Endometrial microvascular endothelial cells (primary cell): ENCODE measurements at regions not wholly inside any gene's neighbourhood (a gene's known extent, or its start where the extent isn't known, plus 50 kb on each side); places are given as distances from the start of the nearest gene placed in this dataset.

Experiments
- in situ Hi-C: cut with HindIII; loops from 2 replicates; pipeline ENCODE4 v1.10.0; 2017; ENCODE audit warnings: low sequenced_read_pairs, low pct_unique_long_range_greater_than_20kb; ENCODE audit errors: inconsistent ontology term

GRCh38 chr7:50962962-50963374 lies 180.3 kb upstream of the GRB10 start:
- in situ Hi-C loops, result no loop called here

GRCh38 chr7:50962281-50962883 lies 179.7 kb upstream of the GRB10 start:
- in situ Hi-C loops, result no loop called here

GRCh38 chr7:50960621-50961310 lies 178.1 kb upstream of the GRB10 start:
- in situ Hi-C loops, result no loop called here

GRCh38 chr7:50959991-50960390 lies 177.3 kb upstream of the GRB10 start:
- in situ Hi-C loops, result loop anchor here (10.0 kb wide), 2 partner anchors 145 to 175 kb away; no protein-coding TSS in a partner anchor

GRCh38 chr7:50959560-50959959 lies 176.9 kb upstream of the GRB10 start:
- in situ Hi-C loops, result loop anchor here (10.0 kb wide), 2 partner anchors 145 to 175 kb away; no protein-coding TSS in a partner anchor

GRCh38 chr7:50957855-50958254 lies 175.2 kb upstream of the GRB10 start:
- in situ Hi-C loops, result loop anchor here (10.0 kb wide), 2 partner anchors 143 to 177 kb away; no protein-coding TSS in a partner anchor

- in situ Hi-C loops, result loop anchor here (10.0 kb wide), 2 partner anchors 143 to 177 kb away; no protein-coding TSS in a partner anchor
Measured at GRCh38 chr7:50957431-50957830, 174.7 kb upstream of the GRB10 start.

GRCh38 chr7:50956522-50957155 lies 173.9 kb upstream of the GRB10 start:
- in situ Hi-C loops, result loop anchor here (10.0 kb wide), 2 partner anchors 142 to 178 kb away; no protein-coding TSS in a partner anchor

- in situ Hi-C loops, result loop anchor here (10.0 kb wide), 2 partner anchors 140 to 180 kb away; no protein-coding TSS in a partner anchor
Measured at GRCh38 chr7:50954716-50955115, 172.0 kb upstream of the GRB10 start.

- in situ Hi-C loops, result loop anchor here (10.0 kb wide), 2 partner anchors 139 to 181 kb away; no protein-coding TSS in a partner anchor
Measured at GRCh38 chr7:50954245-50954644, 171.5 kb upstream of the GRB10 start.

- in situ Hi-C loops, result loop anchor here (10.0 kb wide), 2 partner anchors 139 to 181 kb away; no protein-coding TSS in a partner anchor
Measured at GRCh38 chr7:50953820-50954219, 171.1 kb upstream of the GRB10 start.

- in situ Hi-C loops, result loop anchor here (10.0 kb wide), 2 partner anchors 139 to 181 kb away; no protein-coding TSS in a partner anchor
Measured at GRCh38 chr7:50953303-50953702, 170.6 kb upstream of the GRB10 start.

GRCh38 chr7:50952544-50952943 lies 169.8 kb upstream of the GRB10 start:
- in situ Hi-C loops, result loop anchor here (10.0 kb wide), 2 partner anchors 138 to 182 kb away; no protein-coding TSS in a partner anchor

GRCh38 chr7:50952120-50952519 lies 169.4 kb upstream of the GRB10 start:
- in situ Hi-C loops, result loop anchor here (10.0 kb wide), 2 partner anchors 137 to 183 kb away; no protein-coding TSS in a partner anchor

GRCh38 chr7:50943482-50943881 lies 160.8 kb upstream of the GRB10 start:
- in situ Hi-C loops, result no loop called here

- in situ Hi-C loops, result no loop called here
Measured at GRCh38 chr7:50941525-50941924, 158.8 kb upstream of the GRB10 start.

- in situ Hi-C loops, result no loop called here
Measured at GRCh38 chr7:50940621-50941020, 157.9 kb upstream of the GRB10 start.

- in situ Hi-C loops, result no loop called here
Measured at GRCh38 chr7:50939021-50939420, 156.3 kb upstream of the GRB10 start.

GRCh38 chr7:50937727-50938126 lies 155.0 kb upstream of the GRB10 start:
- in situ Hi-C loops, result no loop called here
